Astrocyte (in vitro differentiated cells and primary cell): ENCODE measurements at regions not wholly inside any gene's neighbourhood (a gene's known extent, or its start where the extent isn't known, plus 50 kb on each side); places are given as distances from the start of the nearest gene placed in this dataset.
"Not testable (repeated sequence)": the region's sequence is repeated elsewhere in the genome, so short reads cannot be mapped to it uniquely, and the experiment has no call there.

Experiments
- DNase-seq: peaks from one replicate; pipeline ENCODE4 v3.0.0-alpha.2; 2010; ENCODE audit warnings: low read depth
- FAIRE-seq: peaks from 2 replicates; lab custom pipeline; 2011; peaks lifted over from hg19 to GRCh38; lab: Jason Lieb, UNC
- H2AFZ ChIP-seq: 2 replicates; pipeline ENCODE4 v1.6.0; 2012; ENCODE audit warnings: low read depth, low read length, inconsistent platforms
- H3K27ac ChIP-seq: 2 replicates; pipeline ENCODE4 v1.5.1; 2011; ENCODE audit warnings: low read depth, low read length, inconsistent platforms
- H3K27me3 ChIP-seq: 2 replicates; pipeline ENCODE4 v1.6.0; 2011; ENCODE audit warnings: low read length, inconsistent platforms; ENCODE audit not compliant: insufficient read depth
- H3K36me3 ChIP-seq: 2 replicates; pipeline ENCODE4 v1.5.1; 2011; ENCODE audit warnings: low read length, inconsistent platforms; ENCODE audit not compliant: insufficient read depth
- H3K4me1 ChIP-seq: 2 replicates; pipeline ENCODE4 v1.5.1; 2011; ENCODE audit warnings: low read length, inconsistent platforms; ENCODE audit not compliant: insufficient read depth
- H3K4me2 ChIP-seq: 2 replicates; pipeline ENCODE4 v1.6.0; 2012; ENCODE audit warnings: low read length, inconsistent platforms
- H3K4me3 ChIP-seq: 2 replicates; pipeline ENCODE4 v1.5.1; 2011; ENCODE audit warnings: low read depth, mild to moderate bottlenecking, low read length, inconsistent platforms; ENCODE audit not compliant: insufficient read depth
- H3K79me2 ChIP-seq: 2 replicates; pipeline ENCODE4 v1.6.0; 2012; ENCODE audit warnings: mild to moderate bottlenecking, low read length, inconsistent platforms; ENCODE audit not compliant: insufficient read depth
- H3K9ac ChIP-seq: 2 replicates; pipeline ENCODE4 v1.6.0; 2012; ENCODE audit warnings: mild to moderate bottlenecking, low read length, inconsistent platforms
- H3K9me3 ChIP-seq: 2 replicates; pipeline ENCODE4 v1.5.1; 2012; ENCODE audit warnings: low read depth, mild to moderate bottlenecking, low read length, inconsistent platforms; ENCODE audit not compliant: insufficient read depth
- H4K20me1 ChIP-seq: 2 replicates; pipeline ENCODE4 v1.6.0; 2012; ENCODE audit warnings: low read length, inconsistent platforms; ENCODE audit not compliant: insufficient read depth
- H3K27ac Mint-ChIP-seq: one replicate; pipeline ENCODE4 v1.8.0; 2021; ENCODE audit warnings: mild to moderate bottlenecking, mixed read lengths; ENCODE audit not compliant: unreplicated experiment
- H3K27me3 Mint-ChIP-seq: one replicate; pipeline ENCODE4 v1.8.0; 2021; ENCODE audit warnings: low read depth, mixed read lengths; ENCODE audit not compliant: unreplicated experiment
- H3K36me3 Mint-ChIP-seq: one replicate; pipeline ENCODE4 v1.8.0; 2021; ENCODE audit warnings: low read depth, mixed read lengths; ENCODE audit not compliant: unreplicated experiment
- H3K4me1 Mint-ChIP-seq: one replicate; pipeline ENCODE4 v1.8.0; 2021; ENCODE audit warnings: low read depth, mixed read lengths; ENCODE audit not compliant: unreplicated experiment
- H3K4me3 Mint-ChIP-seq: one replicate; pipeline ENCODE4 v1.8.0; 2021; ENCODE audit warnings: mild to moderate bottlenecking, moderate library complexity, mixed read lengths; ENCODE audit not compliant: unreplicated experiment
- H3K9me3 Mint-ChIP-seq: one replicate; pipeline ENCODE4 v1.8.0; 2021; ENCODE audit warnings: mild to moderate bottlenecking, mixed read lengths; ENCODE audit not compliant: unreplicated experiment
- EZH2 ChIP-seq: IDR thresholded peaks from 2 replicates; pipeline ENCODE4 v1.6.1; 2012; ENCODE audit warnings: mild to moderate bottlenecking, low read length, inconsistent platforms; ENCODE audit not compliant: insufficient read depth
- TF ChIP-seq, protein P1 (sequence below): IDR thresholded peaks from 2 replicates; pipeline ENCODE4 v1.5.1; 2011; ENCODE audit warnings: low read depth, mild to moderate bottlenecking, inconsistent platforms, low read length, moderate library complexity; ENCODE audit not compliant: insufficient read depth

DNA sequence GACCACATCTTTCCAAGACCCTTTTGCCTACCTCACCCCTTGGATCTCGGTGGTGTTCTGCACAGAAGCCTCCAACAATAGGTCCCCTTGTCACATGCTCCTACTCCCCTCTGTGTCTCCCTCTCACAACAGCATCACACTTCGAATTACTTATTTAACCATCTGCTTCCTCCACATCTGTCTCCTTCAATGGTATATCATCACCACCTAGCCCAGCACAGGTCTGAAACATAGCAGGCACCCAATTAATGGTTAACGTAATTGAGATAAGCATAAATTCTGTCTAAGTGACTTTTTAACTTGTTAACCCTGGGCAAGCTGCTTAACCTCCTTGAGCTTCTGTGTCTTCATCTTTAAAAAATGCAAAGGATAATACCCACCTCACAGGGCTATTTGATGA is 100.3 kb upstream of the BARHL2 start:
- Mint-ChIP-seq H3K27me3 (peaks cover 20% of the 10 kb centered on the region), H3K4me1 (peaks cover 15% of the 10 kb centered on the region), H3K9me3 (peaks cover 5% of the 10 kb centered on the region), H3K4me3 (no peak overlapping the region), H3K27ac (no peak overlapping the region), H3K36me3 (no peaks in the 10 kb centered on the region)
- Histone ChIP-seq H3K9ac (no peak overlapping the region), H3K79me2 (no peaks in the 10 kb centered on the region), H3K4me3 (no peak overlapping the region), H3K9me3 (no peaks in the 10 kb centered on the region), H3K36me3 (no peaks in the 10 kb centered on the region), H3K4me1 (no peaks in the 10 kb centered on the region), H3K4me2 (no peak overlapping the region), H2AFZ (no peak overlapping the region), H3K27me3 (no peaks in the 10 kb centered on the region), H4K20me1 (no peaks in the 10 kb centered on the region), H3K27ac (no peak overlapping the region)
- DNase-seq (no peak), FAIRE-seq (no peak)
- no peak for TF ChIP-seq EZH2
- TF ChIP-seq, protein P1, sequence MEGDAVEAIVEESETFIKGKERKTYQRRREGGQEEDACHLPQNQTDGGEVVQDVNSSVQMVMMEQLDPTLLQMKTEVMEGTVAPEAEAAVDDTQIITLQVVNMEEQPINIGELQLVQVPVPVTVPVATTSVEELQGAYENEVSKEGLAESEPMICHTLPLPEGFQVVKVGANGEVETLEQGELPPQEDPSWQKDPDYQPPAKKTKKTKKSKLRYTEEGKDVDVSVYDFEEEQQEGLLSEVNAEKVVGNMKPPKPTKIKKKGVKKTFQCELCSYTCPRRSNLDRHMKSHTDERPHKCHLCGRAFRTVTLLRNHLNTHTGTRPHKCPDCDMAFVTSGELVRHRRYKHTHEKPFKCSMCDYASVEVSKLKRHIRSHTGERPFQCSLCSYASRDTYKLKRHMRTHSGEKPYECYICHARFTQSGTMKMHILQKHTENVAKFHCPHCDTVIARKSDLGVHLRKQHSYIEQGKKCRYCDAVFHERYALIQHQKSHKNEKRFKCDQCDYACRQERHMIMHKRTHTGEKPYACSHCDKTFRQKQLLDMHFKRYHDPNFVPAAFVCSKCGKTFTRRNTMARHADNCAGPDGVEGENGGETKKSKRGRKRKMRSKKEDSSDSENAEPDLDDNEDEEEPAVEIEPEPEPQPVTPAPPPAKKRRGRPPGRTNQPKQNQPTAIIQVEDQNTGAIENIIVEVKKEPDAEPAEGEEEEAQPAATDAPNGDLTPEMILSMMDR = no peak

- not testable (repeated sequence) for H3K4me1 ChIP-seq, H4K20me1 ChIP-seq, H3K36me3 ChIP-seq, H3K79me2 ChIP-seq, H3K4me3 ChIP-seq, FAIRE-seq, H3K4me2 ChIP-seq, H3K4me3 Mint-ChIP-seq, H2AFZ ChIP-seq, H3K9me3 ChIP-seq, DNase-seq, H3K36me3 Mint-ChIP-seq, H3K9ac ChIP-seq, H3K4me1 Mint-ChIP-seq, H3K27ac ChIP-seq, H3K27me3 ChIP-seq, H3K9me3 Mint-ChIP-seq, H3K27ac Mint-ChIP-seq
- H3K27me3 Mint-ChIP-seq = peaks cover 25% of the 10 kb centered on the region
Observed at GRCh38 chr1:90812237-90812636, 95.1 kb upstream of the BARHL2 start.

GRCh38 chr1:90811444-90811950 is 94.4 kb upstream of the BARHL2 start:
- not testable (repeated sequence) for H3K36me3 Mint-ChIP-seq, H3K4me1 ChIP-seq, H3K9ac ChIP-seq, H3K9me3 Mint-ChIP-seq, H3K27ac ChIP-seq, H3K36me3 ChIP-seq, H3K27ac Mint-ChIP-seq, FAIRE-seq, H3K27me3 ChIP-seq, H3K4me2 ChIP-seq, H2AFZ ChIP-seq, H3K4me1 Mint-ChIP-seq, H3K9me3 ChIP-seq, DNase-seq, H3K79me2 ChIP-seq, H3K4me3 Mint-ChIP-seq, H4K20me1 ChIP-seq, H3K4me3 ChIP-seq
- H3K27me3 Mint-ChIP-seq = peaks cover 23% of the 10 kb centered on the region

DNA sequence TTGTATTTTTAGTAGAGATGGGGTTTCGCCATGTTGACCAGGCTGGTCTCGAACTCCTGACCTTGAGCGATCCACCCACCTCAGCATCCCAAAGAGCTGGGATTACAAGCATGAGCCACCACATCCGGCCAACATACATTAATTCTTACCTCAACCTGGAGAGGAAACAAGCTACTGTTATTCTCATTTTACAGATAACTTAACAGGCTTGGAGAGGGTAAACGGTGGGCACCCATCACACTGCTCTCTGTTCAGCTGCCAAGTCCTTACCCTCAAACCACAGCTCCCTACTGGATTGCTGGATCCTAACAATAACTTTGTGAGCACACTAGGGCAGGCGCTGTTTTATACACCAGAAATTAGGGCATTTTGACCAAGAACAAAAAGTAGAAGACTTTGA is 93.6 kb upstream of the BARHL2 start:
- Histone ChIP-seq H3K9me3 (no peaks in the 10 kb centered on the region), H3K79me2 (no peaks in the 10 kb centered on the region), H2AFZ (no peak overlapping the region), H3K4me2 (no peak overlapping the region), H3K4me3 (no peak overlapping the region), H3K9ac (no peak overlapping the region), H4K20me1 (no peaks in the 10 kb centered on the region), H3K27ac (no peak overlapping the region), H3K36me3 (no peaks in the 10 kb centered on the region), H3K27me3 (no peaks in the 10 kb centered on the region), H3K4me1 (no peaks in the 10 kb centered on the region)
- FAIRE-seq = no peak
- H3K4me3 Mint-ChIP-seq = no peak overlapping the region
- no peaks in the 10 kb centered on the region for H3K36me3 Mint-ChIP-seq
- no peaks in the 10 kb centered on the region for H3K4me1 Mint-ChIP-seq
- no peak for DNase-seq
- H3K27me3 Mint-ChIP-seq = peaks cover 15% of the 10 kb centered on the region
- TF ChIP-seq, protein P1 = no peak
- TF ChIP-seq EZH2 = no peak
- H3K9me3 Mint-ChIP-seq = peaks cover 5% of the 10 kb centered on the region
- H3K27ac Mint-ChIP-seq = no peak overlapping the region
